ENCODE measurements at regions not wholly inside any gene's neighbourhood (a gene's known extent, or its start where the extent isn't known, plus 50 kb on each side); places are given as distances from the start of the nearest gene placed in this dataset.

GRCh38 chr10:84005403-84005802 is 133.9 kb upstream of the GHITM start:
- no peak overlapping the region for H3K4me3 ChIP-seq (ENCODE audit: control insufficient read depth in 2 of 3, extremely low read depth in 1 of 3, insufficient read depth in 2 of 3, low read depth in 1 of 3, low read length in 3 of 3)
- H3K4me2 ChIP-seq (ENCODE audit: control insufficient read depth, extremely low read depth, insufficient read depth, low read depth, low read length), result no peak overlapping the region
- H4K20me1 ChIP-seq (ENCODE audit: control insufficient read depth, extremely low read depth, insufficient read depth, low read length), result no peaks in the 10 kb centered on the region
- H3K79me2 ChIP-seq (ENCODE audit: control insufficient read depth, insufficient read depth, low read length), result no peaks in the 10 kb centered on the region
- no peak for FAIRE-seq
- no peaks in the 10 kb centered on the region for H3K27me3 ChIP-seq (ENCODE audit: control insufficient read depth, extremely low read depth, insufficient read depth, low read length)
- no peak overlapping the region for H3K9ac ChIP-seq (ENCODE audit: control insufficient read depth, extremely low read depth, insufficient read depth, low read length)
- H2AFZ ChIP-seq (ENCODE audit: control insufficient read depth, low read length), result no peak overlapping the region
- no peaks in the 10 kb centered on the region for H3K9me1 ChIP-seq (ENCODE audit: control insufficient read depth, extremely low read depth, insufficient read depth, low read length)
- H3K27ac ChIP-seq (ENCODE audit: control insufficient read depth, insufficient read depth, low read length), result no peak overlapping the region
- DNase-seq (ENCODE audit: low read depth, low spot score), result no peak
- dilution Hi-C loops (cut with MboI; ENCODE audit: extremely low pct_ligation_motif_present, low sequenced_read_pairs), result no loop called here
- no peaks in the 10 kb centered on the region for H3K9me3 ChIP-seq (ENCODE audit: control insufficient read depth, low read depth, low read length)
- TF ChIP-seq EZH2 (IDR thresholded peaks at IDR 0.05; ENCODE audit: low read length) (no peak), CTCF (optimal IDR thresholded peaks at IDR 0.05 in 1 of 3, IDR thresholded peaks at IDR 0.05 in 1 of 3, conservative IDR thresholded peaks at IDR 0.05 in 1 of 3; ENCODE audit: extremely low read depth in 1 of 3, insufficient read depth in 2 of 3, low read length in 3 of 3) (no peak)
- H3K36me3 ChIP-seq (ENCODE audit: control insufficient read depth in 2 of 2, extremely low read depth in 1 of 2, insufficient read depth in 2 of 2, low read length in 2 of 2), result no peaks in the 10 kb centered on the region
- H3K4me1 ChIP-seq (ENCODE audit: control insufficient read depth, extremely low read depth, insufficient read depth, low read length), result no peaks in the 10 kb centered on the region

GRCh38 chr10:84007482-84007881 is 131.8 kb upstream of the GHITM start:
- H3K27ac ChIP-seq (ENCODE audit: control insufficient read depth, insufficient read depth, low read length), result no peak overlapping the region
- no peak overlapping the region for H3K9ac ChIP-seq (ENCODE audit: control insufficient read depth, extremely low read depth, insufficient read depth, low read length)
- no peaks in the 10 kb centered on the region for H3K79me2 ChIP-seq (ENCODE audit: control insufficient read depth, insufficient read depth, low read length)
- no peak for DNase-seq (ENCODE audit: low read depth, low spot score)
- no peaks in the 10 kb centered on the region for H3K27me3 ChIP-seq (ENCODE audit: control insufficient read depth, extremely low read depth, insufficient read depth, low read length)
- H4K20me1 ChIP-seq (ENCODE audit: control insufficient read depth, extremely low read depth, insufficient read depth, low read length), result no peaks in the 10 kb centered on the region
- H3K4me1 ChIP-seq (ENCODE audit: control insufficient read depth, extremely low read depth, insufficient read depth, low read length), result no peaks in the 10 kb centered on the region
- no peak overlapping the region for H2AFZ ChIP-seq (ENCODE audit: control insufficient read depth, low read length)
- H3K4me2 ChIP-seq (ENCODE audit: control insufficient read depth, extremely low read depth, insufficient read depth, low read depth, low read length), result no peak overlapping the region
- dilution Hi-C loops (cut with MboI; ENCODE audit: extremely low pct_ligation_motif_present, low sequenced_read_pairs), result no loop called here
- no peak for FAIRE-seq
- H3K36me3 ChIP-seq (ENCODE audit: control insufficient read depth in 2 of 2, extremely low read depth in 1 of 2, insufficient read depth in 2 of 2, low read length in 2 of 2), result no peaks in the 10 kb centered on the region
- TF ChIP-seq EZH2 (IDR thresholded peaks at IDR 0.05; ENCODE audit: low read length), result no peak
- TF ChIP-seq CTCF (optimal IDR thresholded peaks at IDR 0.05 in 1 of 3, IDR thresholded peaks at IDR 0.05 in 1 of 3, conservative IDR thresholded peaks at IDR 0.05 in 1 of 3; ENCODE audit: extremely low read depth in 1 of 3, insufficient read depth in 2 of 3, low read length in 3 of 3), result no peak
- no peaks in the 10 kb centered on the region for H3K9me1 ChIP-seq (ENCODE audit: control insufficient read depth, extremely low read depth, insufficient read depth, low read length)
- no peak overlapping the region for H3K4me3 ChIP-seq (ENCODE audit: control insufficient read depth in 2 of 3, extremely low read depth in 1 of 3, insufficient read depth in 2 of 3, low read depth in 1 of 3, low read length in 3 of 3)
- no peaks in the 10 kb centered on the region for H3K9me3 ChIP-seq (ENCODE audit: control insufficient read depth, low read depth, low read length)

Data from keratinocyte (primary cell).